Neutrophil (primary cell): ENCODE measurements at regions not wholly inside any gene's neighbourhood (a gene's known extent, or its start where the extent isn't known, plus 50 kb on each side); places are given as distances from the start of the nearest gene placed in this dataset.

Source experiments
- H3K27ac ChIP-seq: fragments of 200-600 bp; sonication (generic); 2 replicates; pipeline ENCODE4 v1.5.1; 2016; ENCODE audit warnings: mild to moderate bottlenecking, moderate library complexity
- H3K27me3 ChIP-seq: fragments of 200-600 bp; sonication (generic); 2 replicates; pipeline ENCODE4 v1.6.0; 2016; ENCODE audit warnings: mild to moderate bottlenecking
- H3K36me3 ChIP-seq: fragments of 200-600 bp; sonication (generic); 2 replicates; pipeline ENCODE4 v1.5.1; 2017
- H3K4me1 ChIP-seq, 2 experiments: fragments of 200-600 bp in 1 of 2; sonication (generic) in 1 of 2; 1 replicate in 1 of 2; 2 replicates in 1 of 2; pipeline versions ENCODE4 v1.5.1 to v1.6.1; 2013 to 2016; ENCODE audit warnings: low read depth in 1 of 2, low read length in 1 of 2, mild to moderate bottlenecking in 1 of 2, moderate library complexity in 1 of 2; ENCODE audit not compliant: control insufficient read depth in 1 of 2, insufficient read depth in 1 of 2
- H3K4me3 ChIP-seq, 2 experiments: fragments of 200-600 bp in 1 of 2; sonication (generic) in 1 of 2; 1 replicate in 1 of 2; 2 replicates in 1 of 2; pipeline ENCODE4 v1.5.1; 2013 to 2016; ENCODE audit warnings: low read depth in 1 of 2, low read length in 1 of 2, mild to moderate bottlenecking in 1 of 2, moderate library complexity in 1 of 2
- H3K9me3 ChIP-seq: fragments of 200-600 bp; sonication (generic); 2 replicates; pipeline ENCODE4 v1.5.1; 2016
- TF ChIP-seq, protein P1 (sequence below): fragments of 200-600 bp; sonication (generic); IDR thresholded peaks from 2 replicates; pipeline ENCODE4 v1.5.1; 2016; ENCODE audit warnings: antibody characterized with exemption

DNA sequence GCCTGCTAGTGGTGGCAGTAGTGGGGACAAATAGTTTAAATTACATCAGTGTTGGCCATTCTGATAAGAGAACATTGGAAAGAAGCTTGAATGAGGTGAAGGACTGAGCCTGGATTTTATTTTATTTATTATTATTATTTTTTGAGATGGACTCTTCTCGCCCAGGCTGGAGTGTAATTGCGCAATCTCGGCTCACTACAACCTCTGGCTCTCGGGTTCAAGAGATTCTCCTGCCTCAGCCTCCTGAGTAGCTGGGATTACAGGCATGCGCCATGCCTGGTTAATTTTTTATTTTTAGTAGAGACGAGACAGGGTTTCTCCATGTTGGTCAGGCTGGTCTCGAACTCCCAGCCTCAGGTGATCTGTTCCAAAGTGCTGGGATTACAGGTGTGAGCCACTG is 739.4 kb downstream of the AACS start:
- Histone ChIP-seq H3K36me3 (no peaks in the 10 kb centered on the region), H3K4me1 (no peaks in the 10 kb centered on the region)

GRCh38 chr12:125824276-125824675 is 759.0 kb downstream of the AACS start:
- no peaks in the 10 kb centered on the region for H3K27me3 ChIP-seq
- TF ChIP-seq, protein P1, sequence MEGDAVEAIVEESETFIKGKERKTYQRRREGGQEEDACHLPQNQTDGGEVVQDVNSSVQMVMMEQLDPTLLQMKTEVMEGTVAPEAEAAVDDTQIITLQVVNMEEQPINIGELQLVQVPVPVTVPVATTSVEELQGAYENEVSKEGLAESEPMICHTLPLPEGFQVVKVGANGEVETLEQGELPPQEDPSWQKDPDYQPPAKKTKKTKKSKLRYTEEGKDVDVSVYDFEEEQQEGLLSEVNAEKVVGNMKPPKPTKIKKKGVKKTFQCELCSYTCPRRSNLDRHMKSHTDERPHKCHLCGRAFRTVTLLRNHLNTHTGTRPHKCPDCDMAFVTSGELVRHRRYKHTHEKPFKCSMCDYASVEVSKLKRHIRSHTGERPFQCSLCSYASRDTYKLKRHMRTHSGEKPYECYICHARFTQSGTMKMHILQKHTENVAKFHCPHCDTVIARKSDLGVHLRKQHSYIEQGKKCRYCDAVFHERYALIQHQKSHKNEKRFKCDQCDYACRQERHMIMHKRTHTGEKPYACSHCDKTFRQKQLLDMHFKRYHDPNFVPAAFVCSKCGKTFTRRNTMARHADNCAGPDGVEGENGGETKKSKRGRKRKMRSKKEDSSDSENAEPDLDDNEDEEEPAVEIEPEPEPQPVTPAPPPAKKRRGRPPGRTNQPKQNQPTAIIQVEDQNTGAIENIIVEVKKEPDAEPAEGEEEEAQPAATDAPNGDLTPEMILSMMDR = no peak
- no peak overlapping the region for H3K27ac ChIP-seq
- no peaks in the 10 kb centered on the region for H3K4me1 ChIP-seq
- H3K9me3 ChIP-seq = no peaks in the 10 kb centered on the region
- no peaks in the 10 kb centered on the region for H3K36me3 ChIP-seq
- H3K4me3 ChIP-seq = no peak overlapping the region

More for the DNA sequence above, 739.4 kb downstream of the AACS start:
- H3K9me3 ChIP-seq = no peaks in the 10 kb centered on the region
- TF ChIP-seq, protein P1 = no peak
- no peak overlapping the region for H3K4me3 ChIP-seq
- no peak overlapping the region for H3K27ac ChIP-seq
- H3K27me3 ChIP-seq = no peaks in the 10 kb centered on the region

DNA sequence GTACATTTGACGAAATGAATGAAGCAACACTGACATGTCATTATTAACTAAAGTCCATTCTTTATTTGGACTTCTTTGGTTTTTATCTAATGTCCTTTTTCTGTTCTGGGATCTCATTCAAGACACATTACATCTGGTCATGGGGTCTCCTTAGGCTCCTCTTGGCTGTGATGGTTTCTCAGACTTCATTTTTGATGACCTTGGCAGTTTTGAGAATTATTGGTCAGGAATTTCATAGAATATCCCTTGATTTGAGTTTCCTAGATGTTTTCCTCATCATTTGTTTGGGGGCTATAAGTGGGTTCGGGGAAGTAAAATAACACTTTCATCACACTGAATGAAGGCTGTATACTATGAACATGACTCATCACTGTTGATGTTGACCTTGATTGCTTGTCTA is 770.6 kb downstream of the AACS start:
- no peaks in the 10 kb centered on the region for H3K9me3 ChIP-seq
- no peak overlapping the region for H3K4me3 ChIP-seq
- TF ChIP-seq, protein P1 = no peak
- H3K27me3 ChIP-seq = no peaks in the 10 kb centered on the region
- H3K36me3 ChIP-seq = no peaks in the 10 kb centered on the region
- no peaks in the 10 kb centered on the region for H3K4me1 ChIP-seq
- no peak overlapping the region for H3K27ac ChIP-seq

- no peaks in the 10 kb centered on the region for H3K4me1 ChIP-seq
- H3K36me3 ChIP-seq = no peaks in the 10 kb centered on the region
- H3K9me3 ChIP-seq = no peaks in the 10 kb centered on the region
- no peak overlapping the region for H3K27ac ChIP-seq
- no peaks in the 10 kb centered on the region for H3K27me3 ChIP-seq
- TF ChIP-seq, protein P1 = no peak
- no peak overlapping the region for H3K4me3 ChIP-seq
Observed at GRCh38 chr12:125836647-125837046, 771.4 kb downstream of the AACS start.

DNA sequence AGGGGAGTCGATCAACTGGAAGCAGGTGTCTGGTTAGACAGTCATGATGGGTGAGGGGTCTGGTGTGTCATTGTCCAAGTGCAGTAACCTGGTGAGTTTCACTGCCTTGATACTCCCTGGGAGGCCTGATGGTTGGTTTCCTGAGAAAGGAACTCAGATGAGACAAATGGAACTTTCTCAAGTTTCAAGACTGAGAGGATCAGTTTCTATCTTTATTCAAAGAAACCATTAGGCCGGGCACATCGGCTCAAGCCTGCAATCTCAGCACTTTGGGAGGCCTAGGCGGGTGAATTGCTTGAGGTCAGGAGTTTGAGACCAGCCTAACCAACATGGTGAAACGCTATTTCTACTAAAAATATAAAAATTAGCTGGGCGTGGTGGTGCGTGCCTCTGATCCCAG is 776.1 kb downstream of the AACS start:
- no peak overlapping the region for H3K4me3 ChIP-seq
- H3K27me3 ChIP-seq = no peaks in the 10 kb centered on the region
- H3K27ac ChIP-seq = no peak overlapping the region
- TF ChIP-seq, protein P1 = no peak
- H3K9me3 ChIP-seq = no peaks in the 10 kb centered on the region
- no peaks in the 10 kb centered on the region for H3K4me1 ChIP-seq
- H3K36me3 ChIP-seq = no peaks in the 10 kb centered on the region

DNA sequence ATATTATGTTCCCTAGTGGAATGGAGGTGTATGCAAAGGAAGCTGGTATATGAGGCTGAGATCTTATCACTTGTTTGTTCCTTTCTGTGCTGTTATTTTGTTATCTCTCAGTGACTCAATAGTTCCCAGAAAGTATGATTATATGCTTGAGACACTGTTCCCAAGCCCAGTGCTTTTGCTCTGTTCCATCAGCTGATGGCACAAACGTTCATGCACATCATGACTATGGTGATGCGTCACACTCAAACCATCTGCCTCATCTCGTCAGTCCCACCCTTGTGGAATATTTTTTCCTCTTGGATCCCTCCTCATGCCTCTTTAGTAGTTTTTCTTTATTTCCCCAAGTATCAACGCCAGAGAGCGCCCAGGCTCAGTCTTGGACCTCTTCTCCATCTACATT is 786.9 kb downstream of the AACS start:
- H3K4me1 ChIP-seq = no peaks in the 10 kb centered on the region
- H3K36me3 ChIP-seq = no peaks in the 10 kb centered on the region
- H3K4me3 ChIP-seq = no peak overlapping the region
- TF ChIP-seq, protein P1 = no peak
- H3K27ac ChIP-seq = no peak overlapping the region
- H3K27me3 ChIP-seq = no peaks in the 10 kb centered on the region
- H3K9me3 ChIP-seq = no peaks in the 10 kb centered on the region
